SK-N-MC (cell line): ENCODE measurements at regions not wholly inside any gene's neighbourhood (a gene's known extent, or its start where the extent isn't known, plus 50 kb on each side); places are given as distances from the start of the nearest gene placed in this dataset.

Source experiments
- DNase-seq: peaks from one replicate; pipeline ENCODE4 v3.0.0-alpha.2; 2011; ENCODE audit warnings: low read depth, low spot score
- H3K27ac ChIP-seq: fragments of 200-600 bp; sonication (generic); 2 replicates; pipeline ENCODE4 v1.5.1; 2016; ENCODE audit warnings: mixed run types
- H3K36me3 ChIP-seq: fragments of 200-600 bp; sonication (generic); 2 replicates; pipeline ENCODE4 v1.6.1; 2017; ENCODE audit warnings: antibody characterized with exemption, low read length, mixed read lengths; ENCODE audit not compliant: insufficient read depth
- H3K4me3 ChIP-seq: fragments of 200-600 bp; sonication (generic); 2 replicates; pipeline ENCODE4 v1.5.1; 2016
- H3K9ac ChIP-seq: fragments of 200-600 bp; sonication (generic); 2 replicates; pipeline ENCODE4 v1.8.0; 2017; ENCODE audit warnings: mixed run types, mixed read lengths; ENCODE audit not compliant: insufficient read length
- H3K9me3 ChIP-seq: fragments of 200-600 bp; sonication (generic); 2 replicates; pipeline ENCODE4 v1.6.1; 2017; ENCODE audit warnings: low read depth, mild to moderate bottlenecking, antibody characterized with exemption, low read length, moderate library complexity, mixed read lengths
- EZH2 ChIP-seq: fragments of 200-600 bp; sonication (generic); IDR thresholded peaks from one replicate; pipeline ENCODE4 v1.6.1; 2017; ENCODE audit warnings: antibody characterized with exemption
- FOXP2 ChIP-seq: optimal IDR thresholded peaks from 2 replicates; pipeline ENCODE3; 2011; ENCODE audit warnings: mild to moderate bottlenecking, moderate library complexity; ENCODE audit not compliant: insufficient read depth; ENCODE audit errors: extremely low read length, control extremely low read depth
- POLR2AphosphoS5 ChIP-seq: IDR thresholded peaks from 2 replicates; pipeline ENCODE4 v1.6.1; 2012; ENCODE audit warnings: mild to moderate bottlenecking, low read depth, low read length, borderline replicate concordance

DNA sequence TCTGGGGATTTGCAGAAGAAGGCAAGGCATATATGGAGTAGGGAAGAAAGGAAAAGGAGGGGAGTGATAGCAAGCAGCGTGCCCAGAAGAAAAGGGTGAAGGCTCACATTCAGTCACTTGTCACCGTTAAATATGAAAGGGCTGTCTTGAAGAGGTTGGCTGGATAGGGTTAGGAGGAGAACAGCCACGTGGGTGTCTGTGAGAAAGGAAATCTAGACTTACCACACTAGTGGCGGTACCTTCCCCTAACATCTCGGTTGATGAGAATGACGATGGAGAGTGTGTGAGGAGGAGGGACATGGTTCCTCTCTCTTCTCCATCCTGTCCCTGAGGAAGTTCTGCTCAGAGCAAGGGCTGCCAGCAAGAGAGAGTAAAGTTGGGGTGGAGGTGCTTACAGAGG lies 74.3 kb upstream of the CCN6 start:
- Histone ChIP-seq H3K36me3 (no peaks in the 10 kb centered on the region), H3K27ac (no peak overlapping the region), H3K9me3 (no peaks in the 10 kb centered on the region), H3K4me3 (no peak overlapping the region), H3K9ac (no peak overlapping the region)
- DNase-seq = no peak
- no peak for TF ChIP-seq EZH2
- no peak for TF ChIP-seq FOXP2
- TF ChIP-seq POLR2AphosphoS5 = no peak

DNA sequence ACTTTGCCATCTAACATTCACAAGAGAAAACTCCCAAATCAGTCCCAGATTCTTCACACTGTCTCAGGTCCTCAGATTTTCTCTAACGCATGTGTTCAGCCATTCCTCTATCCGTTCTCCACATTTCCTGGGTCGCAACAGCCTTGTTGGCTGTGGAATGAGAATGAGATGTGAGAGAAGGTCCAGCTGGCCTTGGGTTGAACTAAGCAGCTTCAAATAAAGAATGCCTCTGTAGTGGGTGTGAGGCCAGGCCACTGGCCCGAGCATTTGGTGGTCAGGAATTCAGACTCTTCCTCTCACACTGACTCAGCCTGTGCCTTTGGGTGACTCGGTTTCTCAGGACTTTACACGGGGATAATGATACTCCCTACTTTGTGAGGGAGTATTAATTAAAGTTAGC lies 73.8 kb upstream of the CCN6 start:
- no peak overlapping the region for H3K27ac ChIP-seq
- no peak for TF ChIP-seq POLR2AphosphoS5
- no peaks in the 10 kb centered on the region for H3K36me3 ChIP-seq
- H3K9ac ChIP-seq = no peak overlapping the region
- no peaks in the 10 kb centered on the region for H3K9me3 ChIP-seq
- H3K4me3 ChIP-seq = no peak overlapping the region
- DNase-seq = no peak

DNA sequence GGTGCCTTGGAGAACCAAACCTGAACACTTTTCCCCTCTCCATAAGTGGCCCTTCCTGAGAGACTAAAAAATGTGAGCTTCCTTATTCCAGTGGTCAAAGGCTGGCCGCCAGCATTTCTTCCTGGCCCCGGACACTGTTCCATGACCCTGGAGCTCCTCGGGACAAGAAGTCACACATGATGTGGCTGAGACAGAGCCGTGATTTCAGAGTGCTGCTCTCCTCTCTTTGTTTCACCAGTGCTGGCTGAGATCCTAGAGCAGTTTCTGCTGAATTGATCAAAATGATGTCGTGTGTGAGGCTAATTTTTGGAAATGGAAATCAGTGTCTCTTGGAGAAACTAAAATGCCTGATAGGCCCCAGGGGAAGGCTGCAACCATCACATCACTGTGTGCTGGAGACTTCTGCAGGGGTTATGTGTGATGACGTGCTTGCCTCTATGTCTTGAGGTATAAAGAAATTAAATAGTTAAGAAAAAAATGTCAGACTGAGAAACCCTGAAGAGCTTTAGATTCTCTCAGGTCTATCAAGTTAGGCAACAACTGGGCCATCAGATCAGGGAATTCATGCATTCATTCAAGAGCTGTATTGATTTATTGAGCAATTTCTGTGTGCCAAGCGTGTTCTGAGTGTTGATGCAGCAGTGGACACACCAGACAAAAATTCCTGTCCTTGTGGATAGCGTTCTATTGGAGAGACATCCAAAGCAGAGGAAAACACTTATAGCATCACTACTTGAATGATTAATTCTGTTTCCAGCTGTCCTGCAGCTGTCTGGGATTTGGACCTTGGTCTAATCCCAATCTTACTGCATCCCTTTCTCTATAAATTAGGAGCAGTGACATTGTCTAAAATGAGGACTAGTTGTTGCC lies 72.7 kb upstream of the CCN6 start:
- H3K36me3 ChIP-seq = no peaks in the 10 kb centered on the region
- TF ChIP-seq POLR2AphosphoS5 (no peak), FOXP2 (no peak), EZH2 (no peak)
- no peaks in the 10 kb centered on the region for H3K9me3 ChIP-seq
- no peak overlapping the region for H3K4me3 ChIP-seq
- DNase-seq = no peak
- H3K9ac ChIP-seq = no peak overlapping the region
- no peak overlapping the region for H3K27ac ChIP-seq

DNA sequence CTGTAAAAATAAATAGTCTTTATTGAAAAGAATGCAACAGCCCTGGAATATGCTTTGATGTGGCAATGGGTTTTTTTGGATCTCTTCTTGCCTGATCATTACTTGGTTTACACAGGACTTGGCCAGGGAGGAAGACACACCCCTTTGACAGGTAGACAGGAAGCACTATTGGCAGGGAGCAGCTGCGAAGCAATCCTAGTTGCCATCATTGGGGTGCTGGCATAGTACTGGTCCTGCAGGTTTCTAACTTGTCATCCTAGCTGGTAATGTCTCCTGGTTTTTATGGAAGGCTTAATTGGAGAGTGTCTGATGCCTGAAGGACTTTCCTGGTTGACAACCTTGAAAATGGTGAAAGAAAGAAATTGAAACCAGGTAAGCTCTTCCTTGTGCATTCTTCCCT lies 71.2 kb upstream of the CCN6 start:
- TF ChIP-seq EZH2 = no peak
- TF ChIP-seq FOXP2 = no peak
- TF ChIP-seq POLR2AphosphoS5 = no peak
- no peak for DNase-seq

DNA sequence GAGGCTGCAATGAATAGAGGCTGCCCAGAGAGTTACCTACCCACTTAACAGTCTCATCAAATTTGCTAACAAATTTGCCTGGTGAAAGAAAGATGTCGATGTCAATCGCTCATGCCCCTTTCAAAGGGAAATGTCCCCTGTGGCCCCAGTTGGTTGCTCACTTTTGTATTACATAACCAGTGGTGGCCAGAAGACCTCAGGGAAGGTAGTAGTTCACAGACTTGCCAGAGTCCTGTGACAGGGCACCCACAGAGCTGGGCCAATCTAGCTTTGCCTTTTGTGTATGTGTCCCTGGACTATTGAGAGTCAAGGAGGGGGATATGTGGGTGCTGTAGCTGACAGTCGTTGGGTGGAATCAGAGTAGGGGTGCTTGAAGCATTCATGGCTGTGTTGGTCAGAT lies 70.7 kb upstream of the CCN6 start:
- Histone ChIP-seq H3K36me3 (no peaks in the 10 kb centered on the region), H3K9ac (no peak overlapping the region), H3K9me3 (no peaks in the 10 kb centered on the region), H3K4me3 (no peak overlapping the region), H3K27ac (no peak overlapping the region)
- TF ChIP-seq FOXP2 = no peak
- no peak for TF ChIP-seq POLR2AphosphoS5
- no peak for TF ChIP-seq EZH2
- no peak for DNase-seq

More for the DNA sequence above, 71.2 kb upstream of the CCN6 start:
- Histone ChIP-seq H3K27ac (no peak overlapping the region), H3K9me3 (no peaks in the 10 kb centered on the region), H3K9ac (no peak overlapping the region), H3K36me3 (no peaks in the 10 kb centered on the region), H3K4me3 (no peak overlapping the region)

DNA sequence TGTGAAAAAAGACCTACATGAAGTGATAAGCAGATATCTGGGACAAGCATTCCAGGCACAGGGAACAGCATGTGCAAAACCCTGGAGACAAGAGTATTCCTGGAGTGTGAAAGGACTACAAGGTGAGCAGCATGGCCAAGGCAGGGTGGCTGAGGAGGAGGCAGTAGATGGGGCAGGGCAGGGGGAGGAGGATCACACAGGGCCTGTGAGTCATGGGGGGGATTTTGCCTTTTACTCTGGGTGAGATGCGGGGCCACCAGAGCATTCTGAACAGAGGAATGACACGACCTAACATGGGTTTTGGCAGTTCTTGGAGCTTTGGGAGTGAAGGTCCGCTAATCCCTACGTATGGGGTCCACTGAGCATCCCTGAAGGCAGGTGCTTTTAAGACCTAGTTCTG lies 69.8 kb upstream of the CCN6 start:
- Histone ChIP-seq H3K9me3 (no peaks in the 10 kb centered on the region), H3K4me3 (no peak overlapping the region), H3K36me3 (no peaks in the 10 kb centered on the region), H3K27ac (no peak overlapping the region), H3K9ac (no peak overlapping the region)
- no peak for TF ChIP-seq FOXP2
- TF ChIP-seq EZH2 = no peak
- TF ChIP-seq POLR2AphosphoS5 = no peak
- DNase-seq = no peak

DNA sequence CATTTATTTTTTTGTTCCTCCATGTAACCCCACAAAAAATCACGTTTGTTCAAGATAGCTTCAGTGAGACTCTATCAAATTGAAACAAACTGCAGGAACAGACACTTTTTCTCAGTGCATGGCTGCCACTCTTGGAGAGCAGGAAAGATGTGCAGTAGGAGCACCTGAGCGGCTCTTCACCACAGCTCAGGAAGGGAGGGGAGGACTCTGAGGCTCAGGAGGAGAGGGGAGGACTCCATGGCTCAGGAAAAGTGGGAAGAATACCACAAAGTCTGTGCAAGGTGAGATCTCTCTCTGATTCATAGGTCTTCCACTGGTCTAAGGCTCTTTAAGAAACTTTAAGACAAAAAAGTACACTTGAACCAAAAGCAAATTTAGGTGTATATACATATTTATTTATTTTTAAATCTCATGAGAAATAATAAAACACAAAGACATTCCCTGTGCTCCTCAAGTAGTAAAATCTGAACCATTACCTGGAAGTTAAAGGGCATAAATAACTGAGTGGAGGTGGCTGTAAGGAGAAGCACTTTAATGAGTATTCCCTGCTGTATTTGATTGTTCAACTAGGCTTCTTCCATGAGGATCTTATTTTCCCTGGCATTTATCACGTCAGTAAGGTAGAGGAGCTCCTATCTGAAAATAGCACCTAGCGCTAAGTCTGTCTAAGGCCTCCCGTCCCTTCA lies 69.2 kb upstream of the CCN6 start:
- no peaks in the 10 kb centered on the region for H3K9me3 ChIP-seq
- H3K4me3 ChIP-seq = no peak overlapping the region
- no peak for TF ChIP-seq POLR2AphosphoS5
- no peak for TF ChIP-seq FOXP2
- TF ChIP-seq EZH2 = no peak
- H3K9ac ChIP-seq = no peak overlapping the region
- no peak overlapping the region for H3K27ac ChIP-seq
- no peak for DNase-seq
- no peaks in the 10 kb centered on the region for H3K36me3 ChIP-seq

DNA sequence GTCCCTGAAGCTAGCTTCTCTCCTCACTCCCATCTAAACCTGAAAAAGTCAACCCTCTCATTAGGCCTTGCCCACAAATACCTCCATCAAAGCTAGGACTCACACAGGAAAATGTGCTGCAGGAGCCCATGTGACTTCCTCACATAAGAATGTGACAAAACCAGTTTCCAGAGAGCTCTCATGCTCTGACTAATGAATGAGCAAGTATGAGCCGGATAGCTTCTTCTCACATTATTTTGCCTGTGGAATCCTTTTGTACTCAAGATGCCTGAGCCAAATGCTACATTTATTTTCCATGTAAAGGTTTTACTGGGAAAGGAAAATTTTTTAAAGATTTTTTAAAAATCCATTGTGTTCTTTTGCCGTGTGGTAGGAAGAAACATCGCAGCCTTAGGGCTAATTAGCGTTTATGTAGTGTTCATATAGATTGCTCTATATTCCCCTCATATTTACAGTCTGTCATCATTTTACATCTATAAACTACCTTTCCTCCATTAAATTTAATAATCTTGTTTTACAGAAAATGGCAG lies 68.6 kb upstream of the CCN6 start:
- Histone ChIP-seq H3K4me3 (no peak overlapping the region), H3K36me3 (no peaks in the 10 kb centered on the region), H3K9ac (no peak overlapping the region), H3K9me3 (no peaks in the 10 kb centered on the region), H3K27ac (no peak overlapping the region)
- TF ChIP-seq FOXP2 (no peak), EZH2 (no peak), POLR2AphosphoS5 (no peak)
- DNase-seq = no peak
